ENCODE measurements at regions not wholly inside any gene's neighbourhood (a gene's known extent, or its start where the extent isn't known, plus 50 kb on each side); places are given as distances from the start of the nearest gene placed in this dataset.

DNA sequence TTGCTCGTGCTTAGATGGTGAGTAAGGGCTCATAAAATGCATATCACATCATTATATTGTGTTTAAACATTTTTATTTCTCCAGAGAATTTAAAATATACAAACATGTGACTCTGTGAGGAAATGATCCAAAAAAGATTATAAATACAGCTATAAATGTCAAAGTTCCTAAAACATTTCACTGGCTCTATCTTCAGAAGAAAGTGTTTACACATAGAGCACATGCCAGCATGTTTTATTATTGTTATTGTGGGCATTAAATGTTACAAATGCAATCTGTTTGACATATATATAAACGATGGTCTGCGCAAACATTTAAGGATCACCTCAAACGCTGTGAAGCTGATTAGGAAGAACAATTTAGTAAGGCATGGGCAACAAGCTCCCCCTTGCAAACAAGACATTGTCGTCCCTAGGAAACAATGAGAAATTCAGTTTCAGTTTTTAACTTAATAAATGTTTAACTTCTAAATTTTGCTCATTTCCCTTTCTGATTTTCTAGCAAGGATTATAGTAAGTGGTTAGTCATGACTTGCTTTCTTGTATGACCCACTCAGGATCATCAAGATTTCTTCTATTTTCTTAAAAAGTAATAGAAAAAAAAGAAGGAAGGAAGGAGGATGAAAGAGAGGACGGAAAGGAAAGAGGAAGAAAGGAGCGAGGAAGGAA is 207.5 kb downstream of the SATB1 start:
- in situ Hi-C loops (cut with MboI; ENCODE audit: low pct_unique_long_range_greater_than_20kb, low sequenced_read_pairs, unreplicated experiment): no loop called here
- TF ChIP-seq, protein P1, sequence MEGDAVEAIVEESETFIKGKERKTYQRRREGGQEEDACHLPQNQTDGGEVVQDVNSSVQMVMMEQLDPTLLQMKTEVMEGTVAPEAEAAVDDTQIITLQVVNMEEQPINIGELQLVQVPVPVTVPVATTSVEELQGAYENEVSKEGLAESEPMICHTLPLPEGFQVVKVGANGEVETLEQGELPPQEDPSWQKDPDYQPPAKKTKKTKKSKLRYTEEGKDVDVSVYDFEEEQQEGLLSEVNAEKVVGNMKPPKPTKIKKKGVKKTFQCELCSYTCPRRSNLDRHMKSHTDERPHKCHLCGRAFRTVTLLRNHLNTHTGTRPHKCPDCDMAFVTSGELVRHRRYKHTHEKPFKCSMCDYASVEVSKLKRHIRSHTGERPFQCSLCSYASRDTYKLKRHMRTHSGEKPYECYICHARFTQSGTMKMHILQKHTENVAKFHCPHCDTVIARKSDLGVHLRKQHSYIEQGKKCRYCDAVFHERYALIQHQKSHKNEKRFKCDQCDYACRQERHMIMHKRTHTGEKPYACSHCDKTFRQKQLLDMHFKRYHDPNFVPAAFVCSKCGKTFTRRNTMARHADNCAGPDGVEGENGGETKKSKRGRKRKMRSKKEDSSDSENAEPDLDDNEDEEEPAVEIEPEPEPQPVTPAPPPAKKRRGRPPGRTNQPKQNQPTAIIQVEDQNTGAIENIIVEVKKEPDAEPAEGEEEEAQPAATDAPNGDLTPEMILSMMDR (IDR thresholded peaks at IDR 0.05; ENCODE audit: extremely low read depth, insufficient read depth, missing control alignments): no peak
- DNase-seq (ENCODE audit: low spot score): no peak

DNA sequence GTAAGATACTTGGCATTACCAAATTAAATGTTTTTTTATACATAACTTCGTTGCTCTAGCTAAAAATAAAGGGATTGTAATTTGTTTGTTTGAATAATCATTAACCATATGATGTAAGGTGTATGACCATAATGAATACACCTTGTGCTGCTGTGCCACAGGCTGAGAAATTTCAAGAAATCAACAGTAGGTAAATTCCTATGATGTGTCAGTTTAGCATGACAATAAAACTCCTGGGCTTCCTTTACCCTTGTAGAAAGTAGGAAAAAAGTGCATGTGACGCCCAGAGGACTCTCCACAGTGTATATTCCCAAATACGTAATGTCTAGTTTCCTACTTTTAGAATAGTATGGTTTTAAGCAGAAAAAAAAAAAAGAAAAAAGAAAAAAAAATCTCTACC is 208.1 kb downstream of the SATB1 start:
- DNase-seq (ENCODE audit: low spot score): no peak
- TF ChIP-seq, protein P1 (IDR thresholded peaks at IDR 0.05; ENCODE audit: extremely low read depth, insufficient read depth, missing control alignments): no peak
- in situ Hi-C loops (cut with MboI; ENCODE audit: low pct_unique_long_range_greater_than_20kb, low sequenced_read_pairs, unreplicated experiment): no loop called here

DNA sequence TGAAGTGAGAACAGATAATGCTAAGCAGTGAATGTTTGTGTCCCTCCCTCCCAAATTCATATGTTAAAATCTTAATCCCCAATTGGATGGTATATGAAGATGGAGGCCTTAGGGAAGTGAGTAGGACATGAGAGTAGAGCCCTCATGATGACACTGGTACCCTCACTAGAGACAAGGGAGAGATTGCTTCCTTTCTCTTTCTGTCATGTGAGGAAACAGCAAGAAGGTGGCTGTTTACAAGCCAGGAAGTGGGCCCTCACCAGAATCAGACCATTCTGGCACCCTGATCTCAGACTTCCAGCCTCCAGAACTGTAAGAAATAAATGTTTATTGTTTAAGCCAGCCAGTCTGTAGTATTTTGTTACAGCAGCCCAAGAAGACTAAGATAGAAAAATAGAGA is 209.5 kb downstream of the SATB1 start:
- DNase-seq (ENCODE audit: low spot score): no peak
- in situ Hi-C loops (cut with MboI; ENCODE audit: low pct_unique_long_range_greater_than_20kb, low sequenced_read_pairs, unreplicated experiment): no loop called here
- TF ChIP-seq, protein P1 (IDR thresholded peaks at IDR 0.05; ENCODE audit: extremely low read depth, insufficient read depth, missing control alignments): no peak

DNA sequence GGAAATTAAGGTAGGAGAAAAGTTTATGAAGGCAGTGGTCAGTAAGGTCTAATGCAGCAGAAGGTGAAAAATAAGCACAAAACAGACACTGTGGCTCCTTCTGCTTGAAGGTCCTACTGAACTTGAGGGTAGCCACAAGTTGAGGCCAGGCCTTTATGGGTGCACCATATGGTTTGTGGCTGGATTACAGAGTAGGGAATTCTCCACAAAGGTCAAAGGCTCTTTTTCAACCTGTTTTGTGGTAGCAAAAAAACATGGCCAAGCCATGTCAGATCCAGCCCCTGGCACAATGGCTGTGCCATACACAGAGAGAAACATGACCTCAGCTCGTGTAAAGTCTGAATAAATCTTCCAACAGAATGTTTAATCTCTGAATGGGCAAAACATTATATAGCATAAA is 214.0 kb downstream of the SATB1 start:
- TF ChIP-seq, protein P1 (IDR thresholded peaks at IDR 0.05; ENCODE audit: extremely low read depth, insufficient read depth, missing control alignments): no peak
- in situ Hi-C loops (cut with MboI; ENCODE audit: low pct_unique_long_range_greater_than_20kb, low sequenced_read_pairs, unreplicated experiment): no loop called here
- no peak for DNase-seq (ENCODE audit: low spot score)

DNA sequence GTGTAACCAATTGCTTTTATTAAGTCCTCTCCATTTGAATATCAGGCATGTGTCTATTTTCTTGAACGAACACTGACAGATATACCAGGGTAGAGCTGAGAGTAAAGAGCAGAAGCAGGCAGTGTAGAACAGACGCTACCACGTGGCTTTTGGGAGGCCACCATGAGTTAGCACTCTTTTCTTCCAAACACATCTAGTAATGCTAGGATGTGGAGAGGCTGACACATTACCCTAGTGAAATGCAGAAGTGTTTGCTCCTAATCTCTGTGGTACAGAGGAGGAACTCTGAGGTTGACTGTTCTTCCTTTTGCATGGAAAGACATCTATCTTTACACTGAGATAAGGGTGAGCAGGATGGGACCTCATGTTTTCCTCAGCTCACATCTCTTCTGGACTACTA is 216.3 kb downstream of the SATB1 start:
- in situ Hi-C loops (cut with MboI; ENCODE audit: low pct_unique_long_range_greater_than_20kb, low sequenced_read_pairs, unreplicated experiment): no loop called here
- no peak for DNase-seq (ENCODE audit: low spot score)

DNA sequence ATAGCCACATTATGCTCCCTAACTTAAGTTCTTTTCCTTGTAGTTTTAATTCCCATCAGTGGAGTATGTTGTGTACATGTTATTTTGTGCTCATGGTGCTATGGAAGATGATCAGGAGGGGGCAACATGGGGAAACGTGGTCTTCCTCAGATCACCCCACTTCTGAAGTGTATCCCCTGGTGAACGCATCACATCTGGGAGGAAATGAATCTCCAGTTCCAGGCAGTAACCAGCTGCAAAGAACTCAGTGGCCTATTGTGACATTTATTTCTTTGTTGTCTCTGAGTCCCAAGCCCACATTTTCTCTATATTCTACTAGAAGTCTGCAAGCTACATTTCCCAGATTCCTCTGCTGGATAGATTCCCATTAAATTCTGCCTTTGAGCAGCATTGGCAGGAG is 217.0 kb downstream of the SATB1 start:
- in situ Hi-C loops (cut with MboI; ENCODE audit: low pct_unique_long_range_greater_than_20kb, low sequenced_read_pairs, unreplicated experiment): no loop called here
- no peak for DNase-seq (ENCODE audit: low spot score)
- TF ChIP-seq, protein P1 (IDR thresholded peaks at IDR 0.05; ENCODE audit: extremely low read depth, insufficient read depth, missing control alignments): no peak

More for the DNA sequence above, 216.3 kb downstream of the SATB1 start:
- TF ChIP-seq, protein P1 (IDR thresholded peaks at IDR 0.05; ENCODE audit: extremely low read depth, insufficient read depth, missing control alignments): no peak

All from GM13977 (cell line).